Upper lobe of left lung (tissue), 6 donors: ENCODE measurements at regions not wholly inside any gene's neighbourhood (a gene's known extent, or its start where the extent isn't known, plus 50 kb on each side); places are given as distances from the start of the nearest gene placed in this dataset.

Experiments
- ATAC-seq, 2 donors: fragments of 200-7000 bp; cut with Tn5 transposase; one replicate each; pipeline ENCODE4 v1.9.1; 2022; ENCODE audit warnings: mild to moderate bottlenecking in 2 of 2, moderate library complexity in 2 of 2; ENCODE audit not compliant: low FRiP score in 2 of 2
- DNase-seq, 2 donors: peaks; one replicate each; pipeline ENCODE4 v3.0.0-alpha.2; 2019 to 2020
- H3K27ac ChIP-seq, 4 donors: fragments of 200-600 bp; sonication (generic); one replicate each; pipeline ENCODE4 v1.5.1; 2016 to 2019
- H3K27me3 ChIP-seq, 4 donors: fragments of 200-600 bp; sonication (generic); one replicate each; pipeline ENCODE4 v1.5.1; 2017 to 2019
- H3K36me3 ChIP-seq, 4 donors: fragments of 200-600 bp; sonication (generic); one replicate each; pipeline ENCODE4 v1.5.1; 2016 to 2019
- H3K4me1 ChIP-seq, 4 donors: fragments of 200-600 bp; sonication (generic); one replicate each; pipeline ENCODE4 v1.5.1; 2018 to 2019
- H3K4me3 ChIP-seq, 4 donors: fragments of 200-600 bp; sonication (generic); one replicate each; pipeline ENCODE4 v1.5.1; 2017 to 2019; ENCODE audit warnings: mild to moderate bottlenecking in 2 of 4, moderate library complexity in 1 of 4
- H3K9me3 ChIP-seq, 4 donors: fragments of 200-600 bp; sonication (generic); one replicate each; pipeline ENCODE4 v1.5.1; 2018 to 2019
- CTCF ChIP-seq, 6 experiments: fragments of 450-650 bp in 4 of 6; fragments of 200-600 bp in 2 of 6; sonication (generic) in 2 of 6; IDR thresholded peaks; one replicate each; pipeline ENCODE4 v1.5.1; 2016 to 2019; ENCODE audit warnings: antibody characterized with exemption in 6 of 6
- EP300 ChIP-seq, 4 donors: sonication (generic); formaldehyde crosslinking; IDR thresholded peaks; one replicate each; pipeline ENCODE4 v1.5.1; 2017; ENCODE audit warnings: antibody characterized with exemption in 4 of 4, control low read depth in 2 of 4
- POLR2A ChIP-seq, 4 donors: fragments of 450-650 bp; IDR thresholded peaks; one replicate each; pipeline ENCODE4 v1.5.1; 2016 to 2017; ENCODE audit warnings: antibody characterized with exemption in 4 of 4, mild to moderate bottlenecking in 2 of 4
- POLR2AphosphoS5 ChIP-seq, 2 donors: sonication (generic); formaldehyde crosslinking; IDR thresholded peaks; one replicate each; pipeline ENCODE4 v1.5.1; 2017; ENCODE audit warnings: antibody characterized with exemption in 2 of 2
- WGBS, 2 donors: methylation state at CpG; one replicate each; pipeline ENCODE4 v1.1.5; 2017 to 2018; 5-methylcytosine and 5-hydroxymethylcytosine counted together
- donor health status: DM: no; HTN: no; CAD: no; lungs with moderate emphysema.
- donor health status: DM: no; HTN: yes; CAD: no; lungs with severe emphysema.

GRCh38 chr11:15854245-15854644 lies 502.1 kb downstream of the SOX6 start:
- Histone ChIP-seq H3K27me3 (no peaks in the 10 kb centered on the region), H3K4me1 (peaks cover 0 to 6% (median 0%) of the 10 kb centered on the region in 4 donors), H3K36me3 (no peaks in the 10 kb centered on the region), H3K27ac (no peak overlapping the region), H3K4me3 (no peak overlapping the region), H3K9me3 (no peaks in the 10 kb centered on the region)
- TF ChIP-seq CTCF (IDR thresholded peaks at IDR 0.05): no peak
- TF ChIP-seq EP300 (IDR thresholded peaks at IDR 0.05): no peak
- no peak for TF ChIP-seq POLR2AphosphoS5 (IDR thresholded peaks at IDR 0.05)
- no peak for TF ChIP-seq POLR2A (IDR thresholded peaks at IDR 0.05)
- no peak for DNase-seq
- no peak for ATAC-seq

- ATAC-seq (no peak), DNase-seq (no peak)
- Histone ChIP-seq H3K4me1 (no peaks in the 10 kb centered on the region), H3K27me3 (no peaks in the 10 kb centered on the region), H3K27ac (no peak overlapping the region), H3K4me3 (no peak overlapping the region), H3K36me3 (no peaks in the 10 kb centered on the region), H3K9me3 (no peaks in the 10 kb centered on the region)
- TF ChIP-seq POLR2AphosphoS5 (IDR thresholded peaks at IDR 0.05): no peak
- TF ChIP-seq POLR2A (IDR thresholded peaks at IDR 0.05): no peak
- no peak for TF ChIP-seq CTCF (IDR thresholded peaks at IDR 0.05)
- no peak for TF ChIP-seq EP300 (IDR thresholded peaks at IDR 0.05)
- WGBS, 2 donors: 84 to 91% methylated on average over 3 of the region's 3 CpGs
Observed at GRCh38 chr11:15858881-15859280, 497.5 kb downstream of the SOX6 start.

GRCh38 chr11:15859411-15859810 lies 496.9 kb downstream of the SOX6 start:
- Histone ChIP-seq H3K27me3 (no peaks in the 10 kb centered on the region), H3K4me1 (no peaks in the 10 kb centered on the region), H3K27ac (no peak overlapping the region), H3K4me3 (no peak overlapping the region), H3K36me3 (no peaks in the 10 kb centered on the region), H3K9me3 (no peaks in the 10 kb centered on the region)
- 86 to 89% methylated on average over 3 of the region's 3 CpGs for WGBS, 2 donors
- DNase-seq (no peak), ATAC-seq (no peak)
- TF ChIP-seq POLR2A (IDR thresholded peaks at IDR 0.05) (no peak), CTCF (IDR thresholded peaks at IDR 0.05) (no peak), POLR2AphosphoS5 (IDR thresholded peaks at IDR 0.05) (no peak), EP300 (IDR thresholded peaks at IDR 0.05) (no peak)

GRCh38 chr11:15861256-15861655 lies 495.1 kb downstream of the SOX6 start:
- Histone ChIP-seq H3K4me1 (no peaks in the 10 kb centered on the region), H3K4me3 (no peak overlapping the region), H3K9me3 (no peaks in the 10 kb centered on the region), H3K27ac (no peak overlapping the region), H3K27me3 (no peaks in the 10 kb centered on the region), H3K36me3 (no peaks in the 10 kb centered on the region)
- no peak for TF ChIP-seq EP300 (IDR thresholded peaks at IDR 0.05)
- no peak for TF ChIP-seq CTCF (IDR thresholded peaks at IDR 0.05)
- TF ChIP-seq POLR2AphosphoS5 (IDR thresholded peaks at IDR 0.05): no peak
- TF ChIP-seq POLR2A (IDR thresholded peaks at IDR 0.05): no peak
- 81 to 82% methylated on average over 2 of the region's 2 CpGs for WGBS, 2 donors
- ATAC-seq (no peak), DNase-seq (no peak)

GRCh38 chr11:15863411-15863810 lies 492.9 kb downstream of the SOX6 start:
- no peaks in the 10 kb centered on the region for H3K9me3 ChIP-seq
- ATAC-seq (no peak), DNase-seq (no peak)
- 77 to 87% methylated on average over 2 of the region's 2 CpGs for WGBS, 2 donors
- H3K4me3 ChIP-seq: no peak overlapping the region
- H3K27ac ChIP-seq: no peak overlapping the region
- H3K4me1 ChIP-seq: no peaks in the 10 kb centered on the region
- H3K27me3 ChIP-seq: no peaks in the 10 kb centered on the region
- H3K36me3 ChIP-seq: no peaks in the 10 kb centered on the region
- TF ChIP-seq POLR2A (IDR thresholded peaks at IDR 0.05): no peak
- no peak for TF ChIP-seq EP300 (IDR thresholded peaks at IDR 0.05)
- no peak for TF ChIP-seq CTCF (IDR thresholded peaks at IDR 0.05)
- TF ChIP-seq POLR2AphosphoS5 (IDR thresholded peaks at IDR 0.05): no peak
